ENCODE measurements at regions not wholly inside any gene's neighbourhood (a gene's known extent, or its start where the extent isn't known, plus 50 kb on each side); places are given as distances from the start of the nearest gene placed in this dataset.

- Histone ChIP-seq H3K79me2 (ENCODE audit: control insufficient read depth, insufficient read depth, low read length, unreplicated experiment) (no peaks in the 10 kb centered on the region), H3K27me3 (ENCODE audit: insufficient read depth, low read length) (no peaks in the 10 kb centered on the region), H3K4me1 (ENCODE audit: control insufficient read depth, insufficient read depth, low read length, unreplicated experiment) (no peaks in the 10 kb centered on the region), H3K4me3 (ENCODE audit: low read depth, low read length) (no peak overlapping the region), H3K27ac (ENCODE audit: low read depth, low read length) (no peak overlapping the region), H3K36me3 (ENCODE audit: insufficient read depth, low read length) (no peaks in the 10 kb centered on the region), H2AFZ (ENCODE audit: low read length, unreplicated experiment) (no peak overlapping the region)
Observed at GRCh38 chr4:123575291-123575690, 178.7 kb downstream of the SPRY1 start.

- Histone ChIP-seq H3K27me3 (ENCODE audit: insufficient read depth, low read length) (no peaks in the 10 kb centered on the region), H3K36me3 (ENCODE audit: insufficient read depth, low read length) (no peaks in the 10 kb centered on the region), H3K4me1 (ENCODE audit: control insufficient read depth, insufficient read depth, low read length, unreplicated experiment) (no peaks in the 10 kb centered on the region), H3K4me3 (ENCODE audit: low read depth, low read length) (no peak overlapping the region), H3K27ac (ENCODE audit: low read depth, low read length) (no peak overlapping the region), H2AFZ (ENCODE audit: low read length, unreplicated experiment) (no peak overlapping the region), H3K79me2 (ENCODE audit: control insufficient read depth, insufficient read depth, low read length, unreplicated experiment) (no peaks in the 10 kb centered on the region)
Observed at GRCh38 chr4:123577225-123577906, 180.8 kb downstream of the SPRY1 start.

- Histone ChIP-seq H3K4me3 (ENCODE audit: low read depth, low read length) (no peak overlapping the region), H3K36me3 (ENCODE audit: insufficient read depth, low read length) (no peaks in the 10 kb centered on the region), H3K27ac (ENCODE audit: low read depth, low read length) (no peak overlapping the region), H3K4me1 (ENCODE audit: control insufficient read depth, insufficient read depth, low read length, unreplicated experiment) (no peaks in the 10 kb centered on the region), H3K27me3 (ENCODE audit: insufficient read depth, low read length) (no peaks in the 10 kb centered on the region), H3K79me2 (ENCODE audit: control insufficient read depth, insufficient read depth, low read length, unreplicated experiment) (no peaks in the 10 kb centered on the region), H2AFZ (ENCODE audit: low read length, unreplicated experiment) (no peak overlapping the region)
Observed at GRCh38 chr4:123578276-123579029, 181.9 kb downstream of the SPRY1 start.

- H3K27ac ChIP-seq (ENCODE audit: low read depth, low read length), result no peak overlapping the region
- H3K27me3 ChIP-seq (ENCODE audit: insufficient read depth, low read length), result no peaks in the 10 kb centered on the region
- H3K4me3 ChIP-seq (ENCODE audit: low read depth, low read length), result no peak overlapping the region
- no peaks in the 10 kb centered on the region for H3K4me1 ChIP-seq (ENCODE audit: control insufficient read depth, insufficient read depth, low read length, unreplicated experiment)
- H3K36me3 ChIP-seq (ENCODE audit: insufficient read depth, low read length), result no peaks in the 10 kb centered on the region
- no peaks in the 10 kb centered on the region for H3K79me2 ChIP-seq (ENCODE audit: control insufficient read depth, insufficient read depth, low read length, unreplicated experiment)
- H2AFZ ChIP-seq (ENCODE audit: low read length, unreplicated experiment), result no peak overlapping the region
Observed at GRCh38 chr4:123579961-123580360, 183.4 kb downstream of the SPRY1 start.

GRCh38 chr4:123580981-123581664 is 184.5 kb downstream of the SPRY1 start:
- no peak overlapping the region for H3K4me3 ChIP-seq (ENCODE audit: low read depth, low read length)
- no peaks in the 10 kb centered on the region for H3K36me3 ChIP-seq (ENCODE audit: insufficient read depth, low read length)
- no peak overlapping the region for H3K27ac ChIP-seq (ENCODE audit: low read depth, low read length)
- H3K79me2 ChIP-seq (ENCODE audit: control insufficient read depth, insufficient read depth, low read length, unreplicated experiment), result no peaks in the 10 kb centered on the region
- H3K4me1 ChIP-seq (ENCODE audit: control insufficient read depth, insufficient read depth, low read length, unreplicated experiment), result no peaks in the 10 kb centered on the region
- no peak overlapping the region for H2AFZ ChIP-seq (ENCODE audit: low read length, unreplicated experiment)
- no peaks in the 10 kb centered on the region for H3K27me3 ChIP-seq (ENCODE audit: insufficient read depth, low read length)

GRCh38 chr4:123581802-123582201 is 185.2 kb downstream of the SPRY1 start:
- no peaks in the 10 kb centered on the region for H3K79me2 ChIP-seq (ENCODE audit: control insufficient read depth, insufficient read depth, low read length, unreplicated experiment)
- H3K27ac ChIP-seq (ENCODE audit: low read depth, low read length), result no peak overlapping the region
- H3K27me3 ChIP-seq (ENCODE audit: insufficient read depth, low read length), result no peaks in the 10 kb centered on the region
- no peak overlapping the region for H3K4me3 ChIP-seq (ENCODE audit: low read depth, low read length)
- no peaks in the 10 kb centered on the region for H3K4me1 ChIP-seq (ENCODE audit: control insufficient read depth, insufficient read depth, low read length, unreplicated experiment)
- no peaks in the 10 kb centered on the region for H3K36me3 ChIP-seq (ENCODE audit: insufficient read depth, low read length)
- H2AFZ ChIP-seq (ENCODE audit: low read length, unreplicated experiment), result no peak overlapping the region

GRCh38 chr4:123583043-123583442 is 186.4 kb downstream of the SPRY1 start:
- no peaks in the 10 kb centered on the region for H3K27me3 ChIP-seq (ENCODE audit: insufficient read depth, low read length)
- no peak overlapping the region for H3K27ac ChIP-seq (ENCODE audit: low read depth, low read length)
- no peak overlapping the region for H3K4me3 ChIP-seq (ENCODE audit: low read depth, low read length)

GRCh38 chr4:123585111-123585510 is 188.5 kb downstream of the SPRY1 start:
- H3K4me3 ChIP-seq (ENCODE audit: low read depth, low read length), result no peak overlapping the region
- H3K36me3 ChIP-seq (ENCODE audit: insufficient read depth, low read length), result no peaks in the 10 kb centered on the region
- no peak overlapping the region for H3K27ac ChIP-seq (ENCODE audit: low read depth, low read length)
- no peak overlapping the region for H2AFZ ChIP-seq (ENCODE audit: low read length, unreplicated experiment)
- H3K79me2 ChIP-seq (ENCODE audit: control insufficient read depth, insufficient read depth, low read length, unreplicated experiment), result no peaks in the 10 kb centered on the region
- H3K4me1 ChIP-seq (ENCODE audit: control insufficient read depth, insufficient read depth, low read length, unreplicated experiment), result no peaks in the 10 kb centered on the region
- no peaks in the 10 kb centered on the region for H3K27me3 ChIP-seq (ENCODE audit: insufficient read depth, low read length)

More at GRCh38 chr4:123583043-123583442, 186.4 kb downstream of the SPRY1 start:
- Histone ChIP-seq H3K79me2 (ENCODE audit: control insufficient read depth, insufficient read depth, low read length, unreplicated experiment) (no peaks in the 10 kb centered on the region), H2AFZ (ENCODE audit: low read length, unreplicated experiment) (no peak overlapping the region), H3K4me1 (ENCODE audit: control insufficient read depth, insufficient read depth, low read length, unreplicated experiment) (no peaks in the 10 kb centered on the region), H3K36me3 (ENCODE audit: insufficient read depth, low read length) (no peaks in the 10 kb centered on the region)

- no peak overlapping the region for H2AFZ ChIP-seq (ENCODE audit: low read length, unreplicated experiment)
Observed at GRCh38 chr4:123587983-123588494, 191.4 kb downstream of the SPRY1 start.

GRCh38 chr4:123588631-123589241 is 192.1 kb downstream of the SPRY1 start:
- H3K36me3 ChIP-seq (ENCODE audit: insufficient read depth, low read length), result no peaks in the 10 kb centered on the region
- H3K4me3 ChIP-seq (ENCODE audit: low read depth, low read length), result no peak overlapping the region
- no peaks in the 10 kb centered on the region for H3K79me2 ChIP-seq (ENCODE audit: control insufficient read depth, insufficient read depth, low read length, unreplicated experiment)
- H3K4me1 ChIP-seq (ENCODE audit: control insufficient read depth, insufficient read depth, low read length, unreplicated experiment), result no peaks in the 10 kb centered on the region
- no peaks in the 10 kb centered on the region for H3K27me3 ChIP-seq (ENCODE audit: insufficient read depth, low read length)
- H2AFZ ChIP-seq (ENCODE audit: low read length, unreplicated experiment), result no peak overlapping the region
- no peak overlapping the region for H3K27ac ChIP-seq (ENCODE audit: low read depth, low read length)

More at GRCh38 chr4:123587983-123588494, 191.4 kb downstream of the SPRY1 start:
- Histone ChIP-seq H3K4me3 (ENCODE audit: low read depth, low read length) (no peak overlapping the region), H3K27me3 (ENCODE audit: insufficient read depth, low read length) (no peaks in the 10 kb centered on the region), H3K4me1 (ENCODE audit: control insufficient read depth, insufficient read depth, low read length, unreplicated experiment) (no peaks in the 10 kb centered on the region), H3K36me3 (ENCODE audit: insufficient read depth, low read length) (no peaks in the 10 kb centered on the region), H3K27ac (ENCODE audit: low read depth, low read length) (no peak overlapping the region), H3K79me2 (ENCODE audit: control insufficient read depth, insufficient read depth, low read length, unreplicated experiment) (no peaks in the 10 kb centered on the region)
